Ovary (tissue), 3 donors: ENCODE measurements at regions not wholly inside any gene's neighbourhood (a gene's known extent, or its start where the extent isn't known, plus 50 kb on each side); places are given as distances from the start of the nearest gene placed in this dataset.

ENCODE experiments used
- CTCF ChIP-seq, 3 donors: fragments of 450-650 bp in 2 of 3; fragments of 200-600 bp in 1 of 3; IDR thresholded peaks; one replicate each; pipeline versions ENCODE4 v1.5.1 to v1.8.0; 2016 to 2022; ENCODE audit warnings: antibody characterized with exemption in 3 of 3, mild to moderate bottlenecking in 1 of 3
- EP300 ChIP-seq: sonication (generic); formaldehyde crosslinking; IDR thresholded peaks from one replicate; pipeline ENCODE4 v1.6.1; 2017; ENCODE audit warnings: antibody characterized with exemption
- POLR2A ChIP-seq: fragments of 450-650 bp; IDR thresholded peaks from one replicate; pipeline ENCODE4 v1.6.1; 2017; ENCODE audit warnings: antibody characterized with exemption, mild to moderate bottlenecking, moderate library complexity
- donor health status: DM: no; HTN: no; CAD: no.

DNA sequence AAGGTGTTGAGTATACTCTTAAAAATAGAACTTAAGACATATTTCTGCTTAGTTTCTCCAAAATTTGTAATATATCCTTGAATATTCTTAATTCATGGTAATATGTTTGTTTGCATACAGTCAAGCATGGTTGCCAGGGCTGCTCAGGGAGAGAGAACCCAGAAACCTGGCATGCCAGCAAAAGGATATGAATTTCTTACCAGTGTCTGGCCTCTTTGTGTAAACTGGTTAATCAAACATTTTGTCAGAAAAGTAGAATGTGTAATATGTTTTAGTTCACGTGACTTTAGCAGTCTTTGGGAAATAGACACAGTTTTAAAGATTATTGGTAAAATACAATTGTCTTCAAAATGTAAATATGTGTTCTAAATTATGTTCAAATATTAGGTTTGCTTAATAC lies 101.6 kb downstream of the AASDHPPT start:
- no peak for TF ChIP-seq EP300
- TF ChIP-seq CTCF (IDR thresholded peaks at IDR 0.05): no peak
- no peak for TF ChIP-seq POLR2A
